ENCODE measurements at regions not wholly inside any gene's neighbourhood (a gene's known extent, or its start where the extent isn't known, plus 50 kb on each side); places are given as distances from the start of the nearest gene placed in this dataset.

DNA sequence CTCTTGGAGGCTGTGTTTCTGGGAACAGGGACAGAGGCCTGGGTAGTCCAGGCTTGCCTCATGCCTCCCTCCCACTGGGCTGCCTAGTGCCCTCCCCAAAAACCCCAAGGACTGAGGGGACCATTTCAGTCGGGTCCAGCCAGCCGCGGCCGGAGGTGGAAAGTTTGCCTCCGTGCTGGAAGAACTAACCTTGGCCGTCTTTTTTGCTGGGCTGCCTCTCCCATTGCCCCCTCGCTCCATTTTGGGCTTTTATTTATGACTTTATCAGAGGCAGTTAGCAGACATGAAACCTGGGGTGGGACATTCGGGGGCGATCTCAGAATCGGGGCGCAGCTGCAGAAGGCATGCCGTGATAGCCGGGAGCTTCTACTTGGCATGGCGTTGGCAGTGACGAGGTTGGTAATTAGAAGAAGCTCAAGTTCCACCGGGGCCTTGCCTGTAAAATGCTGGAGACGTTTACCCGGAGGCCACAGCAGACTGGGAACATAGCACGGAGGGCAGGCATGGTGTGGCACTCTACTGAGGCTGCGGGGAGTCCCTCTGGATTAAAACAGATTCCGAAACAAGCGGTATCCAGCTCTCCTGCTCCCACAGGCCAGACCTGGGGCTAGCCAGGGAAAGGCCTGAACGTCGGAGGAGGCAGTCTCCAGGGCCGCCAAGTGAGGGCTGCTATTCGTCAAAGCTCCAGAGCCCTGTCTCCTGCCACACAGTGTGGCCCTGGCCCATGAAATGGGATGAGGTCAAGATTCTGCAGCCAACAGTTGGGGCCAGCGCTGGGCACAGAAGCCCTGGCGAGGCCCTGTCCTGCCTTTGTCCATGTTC, 76.4 kb upstream of the PPARA start:
- peaks cover 27 to 48% of the 10 kb centered on the region in 2 experiments for H3K4me1 ChIP-seq (ENCODE audit: control insufficient read depth in 1 of 2, insufficient read depth in 1 of 2, low read depth in 1 of 2, low read length in 1 of 2)
- H3K4me3 ChIP-seq (ENCODE audit: low read depth in 1 of 2, low read length in 1 of 2) = no peak overlapping the region
- H3K9me3 ChIP-seq = no peaks in the 10 kb centered on the region
- H3K27me3 ChIP-seq = no peaks in the 10 kb centered on the region
- TF ChIP-seq CTCF (IDR thresholded peaks at IDR 0.05) = no peak
- peaks cover 18% of the 10 kb centered on the region for H3K36me3 ChIP-seq
- H3K27ac ChIP-seq = no peak overlapping the region

DNA sequence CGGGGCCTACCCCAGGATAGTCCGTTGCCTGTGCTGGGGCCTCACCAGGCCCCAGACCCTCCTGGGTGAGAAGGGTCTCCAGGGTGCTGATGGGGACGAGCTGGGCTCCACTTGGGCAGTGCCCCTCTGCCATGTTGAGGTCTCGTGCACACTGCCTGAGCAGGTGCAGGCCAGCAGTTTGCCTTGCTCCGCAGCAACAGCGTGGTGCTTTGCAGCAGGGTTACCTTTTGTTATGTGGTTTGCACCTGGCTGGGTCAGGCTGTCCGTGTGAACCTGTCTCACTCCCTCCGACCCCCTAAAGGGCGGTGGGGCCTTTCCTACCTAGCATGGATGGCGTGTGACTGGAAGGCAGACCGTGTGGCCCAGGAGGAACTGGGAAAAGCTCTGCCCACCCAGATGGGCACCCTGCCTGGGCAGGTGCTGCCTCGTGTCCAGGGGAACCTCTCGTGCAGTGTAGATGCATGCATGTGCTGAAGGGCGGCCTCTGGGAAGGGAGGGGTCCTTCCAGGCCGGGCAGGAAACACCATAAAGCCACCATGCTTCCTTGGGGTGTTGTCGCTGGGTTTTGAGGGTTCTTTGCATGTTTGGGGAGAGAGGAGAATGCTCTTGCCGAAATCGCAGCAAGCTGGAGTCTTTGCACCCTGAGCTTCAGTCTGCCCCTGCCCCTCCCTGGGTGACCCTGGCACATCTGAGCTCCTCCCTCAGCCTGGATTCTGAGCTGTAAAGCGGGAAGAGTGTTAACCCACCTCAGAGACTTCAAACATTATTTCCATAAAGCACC, 75.4 kb upstream of the PPARA start:
- no peak overlapping the region for H3K4me3 ChIP-seq (ENCODE audit: low read depth in 1 of 2, low read length in 1 of 2)
- H3K27ac ChIP-seq = no peak overlapping the region
- H3K9me3 ChIP-seq = no peaks in the 10 kb centered on the region
- H3K4me1 ChIP-seq (ENCODE audit: control insufficient read depth in 1 of 2, insufficient read depth in 1 of 2, low read depth in 1 of 2, low read length in 1 of 2) = peaks cover 18 to 37% of the 10 kb centered on the region in 2 experiments
- H3K27me3 ChIP-seq = no peaks in the 10 kb centered on the region
- no peak for TF ChIP-seq CTCF (IDR thresholded peaks at IDR 0.05)
- peaks cover 21% of the 10 kb centered on the region for H3K36me3 ChIP-seq

- TF ChIP-seq CTCF (IDR thresholded peaks at IDR 0.05) = no peak
- H3K36me3 ChIP-seq = peaks cover 27% of the 10 kb centered on the region
- H3K9me3 ChIP-seq = no peaks in the 10 kb centered on the region
- H3K27me3 ChIP-seq = no peaks in the 10 kb centered on the region
- no peak overlapping the region for H3K4me3 ChIP-seq (ENCODE audit: low read depth in 1 of 2, low read length in 1 of 2)
- peaks cover 14 to 31% of the 10 kb centered on the region in 2 experiments for H3K4me1 ChIP-seq (ENCODE audit: control insufficient read depth in 1 of 2, insufficient read depth in 1 of 2, low read depth in 1 of 2, low read length in 1 of 2)
- H3K27ac ChIP-seq = no peak overlapping the region
Observed at GRCh38 chr22:46075764-46076531, 74.4 kb upstream of the PPARA start.

DNA sequence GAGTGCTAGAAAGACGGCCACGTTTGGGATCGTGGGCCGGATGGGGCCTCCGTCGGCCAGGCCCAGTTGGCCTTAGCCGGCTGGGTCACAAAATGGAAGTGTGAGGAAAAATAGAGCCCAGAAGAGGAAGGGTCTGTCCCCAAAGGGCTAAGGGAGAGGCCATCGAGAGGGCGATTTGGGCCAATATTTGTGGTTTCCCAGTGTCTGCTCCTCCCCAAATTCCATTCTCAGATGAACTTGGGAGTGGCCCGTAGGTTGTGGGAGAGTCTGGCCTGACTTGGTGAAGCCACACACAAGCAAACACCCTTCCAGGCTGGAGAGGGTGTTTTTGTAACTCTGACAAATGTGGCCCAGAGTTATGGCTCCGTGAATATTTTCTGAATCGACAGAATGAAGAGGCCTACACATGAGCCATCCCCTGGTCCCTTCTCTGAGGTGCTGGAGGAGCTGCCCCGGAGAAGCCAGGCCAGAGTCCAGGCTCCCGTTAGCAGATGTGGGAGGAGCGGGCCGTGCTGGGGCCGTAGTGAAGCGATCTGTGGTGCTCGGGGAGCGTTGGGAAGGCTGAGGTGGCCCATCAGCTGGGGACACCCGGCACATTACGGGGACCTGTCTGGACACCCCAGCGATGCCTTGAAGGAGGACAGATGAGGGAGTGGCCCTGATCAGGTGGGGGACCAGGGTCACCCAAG, 73.5 kb upstream of the PPARA start:
- no peaks in the 10 kb centered on the region for H3K9me3 ChIP-seq
- no peak overlapping the region for H3K27ac ChIP-seq
- TF ChIP-seq CTCF (IDR thresholded peaks at IDR 0.05) = no peak
- H3K27me3 ChIP-seq = no peaks in the 10 kb centered on the region
- peaks cover 14 to 31% of the 10 kb centered on the region in 2 experiments for H3K4me1 ChIP-seq (ENCODE audit: control insufficient read depth in 1 of 2, insufficient read depth in 1 of 2, low read depth in 1 of 2, low read length in 1 of 2)
- no peak overlapping the region for H3K4me3 ChIP-seq (ENCODE audit: low read depth in 1 of 2, low read length in 1 of 2)
- H3K36me3 ChIP-seq = peaks cover 34% of the 10 kb centered on the region

DNA sequence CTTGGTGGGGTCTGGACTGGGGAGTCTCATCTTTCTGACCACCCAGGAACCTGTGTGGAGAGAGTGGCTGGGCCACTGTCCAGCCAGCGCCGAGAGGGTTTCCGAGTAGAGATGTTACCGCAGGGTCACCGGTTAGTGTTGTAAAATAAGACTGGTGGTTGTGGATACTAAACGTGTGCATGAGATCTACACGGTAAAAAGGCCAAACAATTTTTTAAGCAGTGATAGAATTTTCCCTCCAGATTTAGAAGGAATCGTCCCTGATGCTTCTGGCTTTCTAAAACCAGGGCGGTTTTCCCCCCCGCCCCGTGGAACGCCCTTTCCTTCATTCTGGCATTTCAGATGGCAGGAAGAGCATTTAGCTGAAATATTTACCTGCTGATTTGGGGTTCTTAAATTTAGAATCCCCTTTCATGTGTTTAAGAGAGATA, 72.6 kb upstream of the PPARA start:
- H3K4me1 ChIP-seq (ENCODE audit: control insufficient read depth in 1 of 2, insufficient read depth in 1 of 2, low read depth in 1 of 2, low read length in 1 of 2) = peaks cover 7 to 23% of the 10 kb centered on the region in 2 experiments
- H3K27me3 ChIP-seq = no peaks in the 10 kb centered on the region
- TF ChIP-seq CTCF (IDR thresholded peaks at IDR 0.05) = no peak
- no peak overlapping the region for H3K4me3 ChIP-seq (ENCODE audit: low read depth in 1 of 2, low read length in 1 of 2)
- H3K9me3 ChIP-seq = no peaks in the 10 kb centered on the region
- H3K27ac ChIP-seq = no peak overlapping the region
- H3K36me3 ChIP-seq = peaks cover 35% of the 10 kb centered on the region
